NCI-H2107 treated with DMSO at 0.1 percent for 48 hours (cell line): ENCODE measurements at regions not wholly inside any gene's neighbourhood (a gene's known extent, or its start where the extent isn't known, plus 50 kb on each side); places are given as distances from the start of the nearest gene placed in this dataset.

ENCODE experiments used
- DNase-seq: peaks from one replicate; lab custom pipeline; 2025; ENCODE audit not compliant: unreplicated experiment; lab: John Stamatoyannopoulos, UW

DNA sequence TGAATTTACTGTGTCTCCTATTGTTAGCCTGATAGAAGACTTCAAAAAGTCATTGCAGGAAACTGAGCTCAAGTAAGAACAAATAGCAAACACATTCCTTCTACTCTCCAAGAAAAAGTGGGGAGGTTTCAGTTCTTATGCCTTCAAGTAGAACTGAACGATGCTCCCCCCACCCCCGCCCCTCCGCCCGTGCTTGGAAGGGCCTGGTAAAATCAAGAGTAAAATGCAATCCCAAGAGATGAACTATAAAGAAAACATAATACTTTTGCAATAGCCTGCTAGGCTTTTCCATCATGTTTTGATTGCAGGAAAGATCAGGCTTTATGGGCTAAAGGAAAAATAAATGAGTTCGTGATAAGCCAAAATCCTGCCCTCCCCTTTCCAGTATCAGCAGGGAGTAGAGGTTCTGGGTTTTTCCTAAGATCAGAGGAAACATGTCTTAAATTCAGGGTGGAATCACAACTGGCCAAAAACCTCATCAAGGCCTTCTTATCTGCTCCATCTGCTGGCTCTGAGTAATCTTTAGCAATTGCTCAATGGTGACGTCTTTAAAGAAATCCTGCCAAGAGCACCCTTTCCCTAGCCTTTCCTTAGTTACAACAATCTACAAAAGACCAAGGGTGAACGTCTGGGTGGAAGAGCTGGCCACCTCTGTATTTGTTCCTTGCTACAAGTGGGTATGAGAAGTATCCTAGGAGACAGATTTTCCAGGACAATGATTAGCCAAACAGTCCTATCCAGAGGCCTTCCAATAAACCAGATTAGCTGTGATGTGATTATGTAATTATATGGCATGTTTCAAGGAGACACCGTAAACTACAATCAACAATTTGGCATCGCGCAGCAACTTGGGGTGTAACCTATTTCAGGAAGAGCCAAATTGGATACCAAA, 66.3 kb upstream of the FAM9C start:
- DNase-seq, result no peak

DNA sequence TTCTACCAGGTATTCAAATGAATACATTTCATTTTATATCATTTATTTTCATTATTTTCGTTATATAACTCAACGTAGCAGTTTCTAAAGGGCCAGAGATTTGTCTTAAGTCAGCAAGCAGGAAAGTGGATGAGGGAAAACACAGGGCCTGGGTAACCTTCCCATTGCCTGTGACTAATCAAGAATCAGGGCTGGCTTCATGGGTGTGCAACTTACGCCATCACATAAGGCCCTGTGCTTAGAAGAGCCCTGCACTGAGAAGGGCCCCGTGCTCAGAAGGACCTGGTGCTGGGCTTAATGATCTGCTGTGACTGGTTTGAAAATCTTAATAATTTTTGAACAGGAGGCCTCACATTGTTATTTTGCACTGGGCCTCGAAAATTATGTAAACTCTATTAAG, 65.4 kb upstream of the FAM9C start:
- no peak for DNase-seq

DNA sequence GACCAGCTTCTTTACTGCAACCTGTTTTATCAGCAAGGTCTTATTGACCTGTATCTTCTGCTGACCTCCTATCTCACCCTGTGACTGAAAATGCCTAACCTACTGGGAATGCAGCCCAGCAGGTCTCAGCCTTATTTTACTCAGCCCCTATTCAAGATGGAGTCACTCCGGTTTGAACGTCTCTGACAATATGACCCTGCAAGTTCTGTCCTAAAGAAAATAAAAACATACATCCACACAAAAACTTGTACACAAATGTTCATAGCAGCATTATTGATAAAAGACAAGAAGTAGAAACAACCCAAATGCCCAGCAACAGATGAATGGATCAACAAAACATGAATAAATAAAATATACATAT, 59.5 kb upstream of the FAM9C start:
- DNase-seq, result no peak

GRCh38 chrX:13103188-13103913, 58.9 kb upstream of the FAM9C start:
- DNase-seq, result no peak

GRCh38 chrX:13102636-13103035, 58.2 kb upstream of the FAM9C start:
- no peak for DNase-seq

DNA sequence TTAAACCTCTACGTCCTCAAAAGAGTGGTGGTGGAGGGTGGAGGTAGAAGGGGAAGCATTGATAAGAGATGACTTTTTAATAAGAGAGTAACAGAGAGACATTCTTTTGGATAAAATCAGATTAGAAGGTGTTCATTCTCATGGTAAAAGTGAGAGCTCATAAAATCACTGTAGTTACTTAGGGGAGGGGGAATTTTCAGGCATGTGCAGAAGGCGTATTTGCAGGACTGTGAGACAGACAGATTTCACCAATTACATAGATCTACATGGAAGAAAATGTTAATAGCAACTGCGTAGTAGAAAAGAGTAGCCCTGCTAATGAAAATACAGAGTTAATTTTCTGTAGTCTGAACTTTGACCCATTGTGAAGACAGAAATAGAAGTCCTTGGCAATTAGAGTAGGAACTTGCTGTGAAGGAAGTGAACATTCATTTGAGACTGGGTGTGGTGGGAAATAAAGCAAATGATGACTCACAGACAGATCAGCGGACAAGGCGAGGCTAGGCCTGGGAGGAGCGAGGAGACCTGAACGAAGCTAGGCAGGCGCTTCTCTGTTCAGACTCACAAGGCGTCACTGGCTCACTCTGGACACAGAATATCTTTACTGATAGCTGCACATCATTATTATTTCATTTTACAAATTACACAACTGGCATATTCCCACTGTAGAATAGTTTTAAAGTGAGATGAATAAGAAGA, 57.2 kb upstream of the FAM9C start:
- no peak for DNase-seq

- no peak for DNase-seq
Measured at GRCh38 chrX:13099121-13099520, 54.7 kb upstream of the FAM9C start.

DNA sequence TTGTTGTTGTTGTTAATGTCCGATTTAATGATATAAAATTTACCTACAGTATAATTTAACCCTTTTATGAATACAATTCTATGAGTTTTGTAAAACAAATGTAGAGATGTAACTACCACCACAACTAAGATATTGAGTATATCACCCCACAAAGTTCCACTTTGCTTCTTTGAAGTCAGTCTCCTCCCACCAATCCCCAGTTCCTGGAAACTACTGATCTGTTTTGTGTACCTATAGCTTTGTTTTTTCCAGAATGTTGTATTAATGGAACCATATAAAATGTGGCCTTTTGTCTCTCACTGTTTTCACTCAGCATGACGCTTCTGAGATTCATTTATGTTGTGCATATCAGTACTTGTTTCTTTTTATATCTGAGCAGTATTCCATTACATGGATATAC, 52.3 kb upstream of the FAM9C start:
- DNase-seq, result no peak

- no peak for DNase-seq
Measured at GRCh38 chrX:13094828-13095341, 50.5 kb upstream of the FAM9C start.

DNA sequence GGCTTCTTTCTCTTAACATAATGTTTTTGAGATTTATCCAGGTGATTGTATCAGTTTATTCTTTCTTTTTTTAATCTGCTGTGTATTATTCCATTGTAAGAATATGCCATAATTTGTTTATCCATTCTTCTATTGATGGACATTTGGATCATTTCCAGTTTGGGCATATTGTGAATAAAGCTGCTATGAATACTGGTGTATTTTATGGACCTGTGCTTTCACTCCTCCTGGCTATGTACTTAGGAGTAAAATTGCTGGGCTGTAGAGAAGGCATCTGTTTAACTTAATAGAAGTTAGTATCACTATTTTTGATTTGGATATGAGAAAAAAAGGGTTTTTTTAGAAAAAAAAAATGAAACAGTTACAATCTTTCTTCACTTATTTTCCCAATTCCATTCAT, 50.0 kb upstream of the FAM9C start:
- DNase-seq, result no peak
